ENCODE measurements at regions not wholly inside any gene's neighbourhood (a gene's known extent, or its start where the extent isn't known, plus 50 kb on each side); places are given as distances from the start of the nearest gene placed in this dataset.

GRCh38 chr4:30838331-30838730, 118.2 kb downstream of the PCDH7 start (continued):
- no peak for TF ChIP-seq CBX5 (IDR thresholded peaks at IDR 0.05; ENCODE audit: low read depth, low read length)
- no peak for TF ChIP-seq TAF7 (optimal IDR thresholded peaks at IDR 0.05; ENCODE audit: borderline replicate concordance, low read depth, low read length)
- TF ChIP-seq FOSL1 (IDR thresholded peaks at IDR 0.05; ENCODE audit: insufficient read depth, low read depth, low read length) = no peak
- no peak for TF ChIP-seq POU5F1 (IDR thresholded peaks at IDR 0.05; ENCODE audit: low read depth, low read length)
